Mesodermal cell (in vitro differentiated cells): ENCODE measurements at regions not wholly inside any gene's neighbourhood (a gene's known extent, or its start where the extent isn't known, plus 50 kb on each side); places are given as distances from the start of the nearest gene placed in this dataset.
"Not testable (repeated sequence)": the region's sequence is repeated elsewhere in the genome, so short reads cannot be mapped to it uniquely, and the experiment has no call there.

ENCODE experiments used
- H3K27ac ChIP-seq: 2 replicates; pipeline ENCODE4 v1.7.0; 2013; ENCODE audit warnings: mild to moderate bottlenecking, low read depth, low read length, moderate library complexity; ENCODE audit not compliant: severe bottlenecking
- H3K36me3 ChIP-seq: 2 replicates; pipeline ENCODE4 v1.7.1; 2013; ENCODE audit warnings: mild to moderate bottlenecking, low read length, moderate library complexity; ENCODE audit not compliant: control insufficient read depth, insufficient read depth
- H3K4me1 ChIP-seq: one replicate; pipeline ENCODE4 v1.7.1; 2013; ENCODE audit warnings: mild to moderate bottlenecking, low read length; ENCODE audit not compliant: insufficient read depth, control insufficient read depth, poor library complexity, severe bottlenecking
- H3K4me3 ChIP-seq: 2 replicates; pipeline ENCODE4 v1.7.0; 2013; ENCODE audit warnings: low read length, control low read depth, mild to moderate bottlenecking; ENCODE audit not compliant: insufficient read depth, poor library complexity, severe bottlenecking; ENCODE audit errors: extremely low read depth
- H3K9me3 ChIP-seq: 2 replicates; pipeline ENCODE4 v1.7.1; 2013; ENCODE audit warnings: mild to moderate bottlenecking, low read length, moderate library complexity; ENCODE audit not compliant: control insufficient read depth
- WGBS, 2 experiments: methylation state at CpG; one replicate each; pipeline ENCODE4 v1.1.5; 2013; ENCODE audit warnings: missing lambda C conversion rate in 2 of 2; ENCODE audit not compliant: insufficient coverage in 2 of 2; 5-methylcytosine and 5-hydroxymethylcytosine counted together

- no peak overlapping the region for H3K4me3 ChIP-seq
- 83 to 93% methylated on average over 1 to 2 of the region's 2 CpGs for WGBS, 2 experiments
- H3K4me1 ChIP-seq: no peaks in the 10 kb centered on the region
- no peak overlapping the region for H3K27ac ChIP-seq
- H3K36me3 ChIP-seq: no peaks in the 10 kb centered on the region
- no peaks in the 10 kb centered on the region for H3K9me3 ChIP-seq
Measured at GRCh38 chr3:30309961-30310954, 296.1 kb upstream of the TGFBR2 start.

- Histone ChIP-seq H3K36me3 (no peaks in the 10 kb centered on the region), H3K9me3 (peaks cover 5% of the 10 kb centered on the region), H3K4me3 (no peak overlapping the region), H3K27ac (no peak overlapping the region), H3K4me1 (no peaks in the 10 kb centered on the region)
- WGBS, 2 experiments: 93% methylated on average over 3 of the region's 4 CpGs; no CpG with 5 or more reads in 1 of the 2 experiments
Measured at GRCh38 chr3:30311781-30312180, 294.6 kb upstream of the TGFBR2 start.

GRCh38 chr3:30313840-30314239 lies 292.6 kb upstream of the TGFBR2 start:
- Histone ChIP-seq H3K9me3 (peaks cover 7% of the 10 kb centered on the region), H3K36me3 (no peaks in the 10 kb centered on the region), H3K4me1 (no peaks in the 10 kb centered on the region), H3K27ac (no peak overlapping the region), H3K4me3 (no peak overlapping the region)
- WGBS, 2 experiments: 100% methylated on average over 1 to 2 of the region's 2 CpGs

GRCh38 chr3:30314757-30315325 lies 291.6 kb upstream of the TGFBR2 start:
- Histone ChIP-seq H3K4me1 (no peaks in the 10 kb centered on the region), H3K4me3 (no peak overlapping the region), H3K27ac (no peak overlapping the region), H3K36me3 (no peaks in the 10 kb centered on the region), H3K9me3 (peaks cover 7% of the 10 kb centered on the region)
- 57 to 71% methylated on average over 1 of the region's 3 CpGs for WGBS, 2 experiments

- H3K4me3 ChIP-seq: no peak overlapping the region
- no peaks in the 10 kb centered on the region for H3K36me3 ChIP-seq
- no peak overlapping the region for H3K27ac ChIP-seq
- H3K9me3 ChIP-seq: peaks cover 7% of the 10 kb centered on the region
- 100% methylated on average over 1 of the region's 3 CpGs; no CpG with 5 or more reads in 1 of the 2 experiments for WGBS, 2 experiments
- no peaks in the 10 kb centered on the region for H3K4me1 ChIP-seq
Measured at GRCh38 chr3:30315447-30315846, 291.0 kb upstream of the TGFBR2 start.

GRCh38 chr3:30317561-30317960 lies 288.8 kb upstream of the TGFBR2 start:
- Histone ChIP-seq H3K4me1 (no peaks in the 10 kb centered on the region), H3K9me3 (peaks cover 7% of the 10 kb centered on the region), H3K27ac (no peak overlapping the region), H3K4me3 (no peak overlapping the region), H3K36me3 (no peaks in the 10 kb centered on the region)
- no CpG with 5 or more reads among the region's 3 CpGs for WGBS, 2 experiments

GRCh38 chr3:30318110-30318509 lies 288.3 kb upstream of the TGFBR2 start:
- Histone ChIP-seq H3K36me3 (no peaks in the 10 kb centered on the region), H3K4me3 (no peak overlapping the region)
- 80% methylated on average over 1 of the region's 3 CpGs; no CpG with 5 or more reads in 1 of the 2 experiments for WGBS, 2 experiments

GRCh38 chr3:30319713-30320112 lies 286.7 kb upstream of the TGFBR2 start:
- H3K9me3 ChIP-seq: peaks cover 7% of the 10 kb centered on the region
- no peaks in the 10 kb centered on the region for H3K36me3 ChIP-seq
- H3K4me3 ChIP-seq: no peak overlapping the region

More at GRCh38 chr3:30318110-30318509, 288.3 kb upstream of the TGFBR2 start:
- H3K27ac ChIP-seq: no peak overlapping the region
- no peaks in the 10 kb centered on the region for H3K4me1 ChIP-seq
- peaks cover 7% of the 10 kb centered on the region for H3K9me3 ChIP-seq

GRCh38 chr3:30320392-30320791 lies 286.0 kb upstream of the TGFBR2 start:
- no CpG with 5 or more reads among the region's 1 CpG for WGBS, 2 experiments

More at GRCh38 chr3:30319713-30320112, 286.7 kb upstream of the TGFBR2 start:
- Histone ChIP-seq H3K4me1 (no peaks in the 10 kb centered on the region), H3K27ac (no peak overlapping the region)

GRCh38 chr3:30321065-30321464 lies 285.3 kb upstream of the TGFBR2 start:
- H3K36me3 ChIP-seq: no peaks in the 10 kb centered on the region
- no peak overlapping the region for H3K4me3 ChIP-seq
- H3K4me1 ChIP-seq: no peaks in the 10 kb centered on the region
- H3K27ac ChIP-seq: no peak overlapping the region
- no CpG with 5 or more reads among the region's 2 CpGs for WGBS, 2 experiments
- peaks cover 7% of the 10 kb centered on the region for H3K9me3 ChIP-seq

More at GRCh38 chr3:30320392-30320791, 286.0 kb upstream of the TGFBR2 start:
- H3K36me3 ChIP-seq: no peaks in the 10 kb centered on the region
- no peak overlapping the region for H3K4me3 ChIP-seq
- peaks cover 7% of the 10 kb centered on the region for H3K9me3 ChIP-seq
- H3K27ac ChIP-seq: no peak overlapping the region
- H3K4me1 ChIP-seq: no peaks in the 10 kb centered on the region

GRCh38 chr3:30323649-30324048 lies 282.8 kb upstream of the TGFBR2 start:
- not testable (repeated sequence) for H3K27ac ChIP-seq, H3K4me1 ChIP-seq
- WGBS, 2 experiments: no CpG with 5 or more reads among the region's 1 CpG

More at GRCh38 chr3:30323649-30324048, 282.8 kb upstream of the TGFBR2 start:
- not testable (repeated sequence) for H3K4me3 ChIP-seq, H3K9me3 ChIP-seq, H3K36me3 ChIP-seq
